ENCODE measurements at regions not wholly inside any gene's neighbourhood (a gene's known extent, or its start where the extent isn't known, plus 50 kb on each side); places are given as distances from the start of the nearest gene placed in this dataset.

DNA sequence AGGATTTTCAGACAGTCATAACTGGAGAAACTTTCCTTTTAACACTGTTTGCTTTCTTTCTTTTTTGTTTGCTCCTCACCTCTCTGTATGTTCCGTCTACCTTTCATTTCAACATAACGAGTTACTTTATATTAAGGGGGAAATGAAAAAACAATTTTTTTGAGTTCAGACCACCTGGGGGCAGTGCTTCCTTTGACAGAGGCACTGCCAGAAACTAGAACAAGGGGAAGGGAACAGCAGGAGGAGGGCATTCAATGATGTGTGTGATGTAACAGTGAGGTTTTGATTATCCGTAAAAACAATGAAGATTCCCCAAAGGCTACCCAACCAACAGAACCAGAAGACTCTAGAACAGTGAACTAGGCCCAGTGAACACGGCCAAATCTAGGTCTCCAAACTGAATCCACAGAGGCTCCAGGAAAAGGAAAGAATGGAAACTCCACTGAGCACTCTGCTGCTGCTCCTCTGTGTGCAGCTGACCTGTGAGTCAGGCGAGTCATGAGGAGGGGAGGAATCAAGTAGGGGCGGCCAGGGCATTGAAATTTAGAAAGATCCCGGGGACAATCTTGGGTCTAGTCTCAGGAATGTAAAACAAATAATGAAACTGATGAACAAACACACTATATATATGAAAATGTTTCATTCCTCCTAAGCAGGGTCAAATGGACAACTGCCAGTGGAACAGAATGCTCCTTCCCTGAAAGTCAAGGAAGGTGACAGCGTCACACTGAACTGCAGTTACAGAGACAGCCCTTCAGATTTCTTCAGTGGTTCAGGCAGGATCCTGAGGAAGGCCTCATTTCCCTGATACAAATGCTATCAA, 323.5 kb downstream of the DAD1 start:
- Histone ChIP-seq H3K4me1 (peaks cover 9% of the 10 kb centered on the region), H3K4me3 (no peak overlapping the region), H3K27me3 (no peaks in the 10 kb centered on the region), H3K9me3 (no peaks in the 10 kb centered on the region), H3K27ac (no peak overlapping the region), H3K36me3 (no peaks in the 10 kb centered on the region)
- intact Hi-C loops (cut with DNase I): no loop called here
- no peak for TF ChIP-seq POLR2AphosphoS5 (IDR thresholded peaks at IDR 0.05; ENCODE audit: insufficient read depth in 1 of 2, low read depth in 1 of 2)
- TF ChIP-seq POLR2A (IDR thresholded peaks at IDR 0.05): no peak
- TF ChIP-seq, protein P1, sequence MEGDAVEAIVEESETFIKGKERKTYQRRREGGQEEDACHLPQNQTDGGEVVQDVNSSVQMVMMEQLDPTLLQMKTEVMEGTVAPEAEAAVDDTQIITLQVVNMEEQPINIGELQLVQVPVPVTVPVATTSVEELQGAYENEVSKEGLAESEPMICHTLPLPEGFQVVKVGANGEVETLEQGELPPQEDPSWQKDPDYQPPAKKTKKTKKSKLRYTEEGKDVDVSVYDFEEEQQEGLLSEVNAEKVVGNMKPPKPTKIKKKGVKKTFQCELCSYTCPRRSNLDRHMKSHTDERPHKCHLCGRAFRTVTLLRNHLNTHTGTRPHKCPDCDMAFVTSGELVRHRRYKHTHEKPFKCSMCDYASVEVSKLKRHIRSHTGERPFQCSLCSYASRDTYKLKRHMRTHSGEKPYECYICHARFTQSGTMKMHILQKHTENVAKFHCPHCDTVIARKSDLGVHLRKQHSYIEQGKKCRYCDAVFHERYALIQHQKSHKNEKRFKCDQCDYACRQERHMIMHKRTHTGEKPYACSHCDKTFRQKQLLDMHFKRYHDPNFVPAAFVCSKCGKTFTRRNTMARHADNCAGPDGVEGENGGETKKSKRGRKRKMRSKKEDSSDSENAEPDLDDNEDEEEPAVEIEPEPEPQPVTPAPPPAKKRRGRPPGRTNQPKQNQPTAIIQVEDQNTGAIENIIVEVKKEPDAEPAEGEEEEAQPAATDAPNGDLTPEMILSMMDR (IDR thresholded peaks at IDR 0.05): no peak
- DNase-seq (ENCODE audit: extremely low spot score in 2 of 2): no peak

DNA sequence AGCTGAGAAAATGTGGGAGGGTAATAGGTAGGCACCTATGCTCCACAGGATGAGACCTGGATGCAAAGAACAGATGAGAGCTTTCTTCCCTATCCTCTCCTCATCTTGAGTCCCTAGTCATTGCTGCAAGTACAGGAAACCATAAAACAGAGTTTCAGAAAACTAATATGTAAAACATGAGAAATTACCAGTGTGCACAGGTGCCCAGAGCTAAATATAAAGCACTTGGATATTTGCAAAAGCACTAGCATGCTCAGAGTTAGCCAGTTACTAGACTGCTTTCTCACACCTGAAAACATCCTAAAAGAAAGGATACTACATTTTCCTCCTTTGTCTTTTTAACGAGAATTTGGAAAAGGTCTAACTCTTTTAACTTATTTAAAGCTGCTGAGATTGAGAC, 324.3 kb downstream of the DAD1 start:
- DNase-seq (ENCODE audit: extremely low spot score in 2 of 2): no peak
- no peak overlapping the region for H3K27ac ChIP-seq
- H3K4me3 ChIP-seq: no peak overlapping the region
- no peaks in the 10 kb centered on the region for H3K27me3 ChIP-seq
- no peak for TF ChIP-seq POLR2A (IDR thresholded peaks at IDR 0.05)
- TF ChIP-seq POLR2AphosphoS5 (IDR thresholded peaks at IDR 0.05; ENCODE audit: insufficient read depth in 1 of 2, low read depth in 1 of 2): no peak
- TF ChIP-seq, protein P1 (IDR thresholded peaks at IDR 0.05): no peak
- H3K9me3 ChIP-seq: no peaks in the 10 kb centered on the region
- intact Hi-C loops (cut with DNase I): no loop called here
- H3K36me3 ChIP-seq: no peaks in the 10 kb centered on the region
- H3K4me1 ChIP-seq: peaks cover 9% of the 10 kb centered on the region

DNA sequence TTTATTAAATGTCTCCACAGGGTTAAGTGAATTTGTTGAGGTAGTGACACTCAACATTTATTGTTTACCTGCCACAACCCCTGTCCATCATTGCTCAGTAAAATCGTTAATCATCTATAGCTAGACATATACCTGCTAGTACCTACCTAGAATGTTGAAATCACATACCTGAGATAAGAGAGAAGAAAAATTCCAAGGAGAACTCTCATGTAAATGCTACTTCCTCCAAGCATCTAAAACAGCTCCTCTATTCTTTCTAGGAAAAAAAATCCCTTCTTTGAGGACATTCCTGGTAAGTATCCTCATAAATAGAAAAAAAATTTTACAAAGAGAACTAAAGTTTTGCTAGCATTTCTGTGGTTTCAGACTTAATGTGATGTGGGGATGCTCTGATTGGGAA, 325.1 kb downstream of the DAD1 start:
- H3K4me3 ChIP-seq: no peak overlapping the region
- H3K36me3 ChIP-seq: no peaks in the 10 kb centered on the region
- intact Hi-C loops (cut with DNase I): no loop called here
- TF ChIP-seq POLR2AphosphoS5 (IDR thresholded peaks at IDR 0.05; ENCODE audit: insufficient read depth in 1 of 2, low read depth in 1 of 2): no peak
- TF ChIP-seq, protein P1 (IDR thresholded peaks at IDR 0.05): no peak
- TF ChIP-seq POLR2A (IDR thresholded peaks at IDR 0.05): no peak
- no peak for DNase-seq (ENCODE audit: extremely low spot score in 2 of 2)
- H3K27ac ChIP-seq: no peak overlapping the region
- peaks cover 5% of the 10 kb centered on the region for H3K4me1 ChIP-seq
- H3K9me3 ChIP-seq: no peaks in the 10 kb centered on the region
- H3K27me3 ChIP-seq: no peaks in the 10 kb centered on the region

DNA sequence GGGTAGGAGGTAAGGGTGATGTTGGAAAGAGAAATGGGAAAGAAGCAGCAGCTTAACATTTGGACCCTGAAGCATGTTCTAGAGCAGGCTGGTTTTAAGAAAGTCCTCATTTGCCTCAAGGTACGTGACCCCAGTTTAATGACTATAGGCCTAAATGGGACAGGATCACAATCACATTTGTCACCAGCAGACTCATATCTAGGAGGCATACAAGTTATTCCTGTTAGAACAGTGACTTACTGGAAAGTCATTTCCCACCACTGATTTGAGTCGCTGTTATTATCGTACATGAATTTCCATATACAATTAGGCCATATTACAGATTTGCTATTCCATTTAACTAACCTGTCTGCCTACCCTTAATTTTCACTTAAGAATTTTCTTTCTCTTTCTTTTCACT, 326.1 kb downstream of the DAD1 start:
- H3K27me3 ChIP-seq: no peaks in the 10 kb centered on the region
- no peaks in the 10 kb centered on the region for H3K9me3 ChIP-seq
- intact Hi-C loops (cut with DNase I): no loop called here
- no peak overlapping the region for H3K27ac ChIP-seq
- H3K36me3 ChIP-seq: no peaks in the 10 kb centered on the region
- TF ChIP-seq, protein P1 (IDR thresholded peaks at IDR 0.05): no peak
- TF ChIP-seq POLR2AphosphoS5 (IDR thresholded peaks at IDR 0.05; ENCODE audit: insufficient read depth in 1 of 2, low read depth in 1 of 2) (no peak), POLR2A (IDR thresholded peaks at IDR 0.05) (no peak)
- DNase-seq (ENCODE audit: extremely low spot score in 2 of 2): no peak
- H3K4me3 ChIP-seq: no peak overlapping the region
- no peaks in the 10 kb centered on the region for H3K4me1 ChIP-seq

Measured in vagina (tissue), 2 donors.